ENCODE measurements at regions not wholly inside any gene's neighbourhood (a gene's known extent, or its start where the extent isn't known, plus 50 kb on each side); places are given as distances from the start of the nearest gene placed in this dataset.

- 78 to 80% methylated on average over 11 of the region's 11 CpGs for WGBS, 2 donors (ENCODE audit: low coverage in 1 of 2)
- Histone ChIP-seq H3K9me3 (no peaks in the 10 kb centered on the region), H3K4me1 (no peaks in the 10 kb centered on the region), H3K27ac (no peak overlapping the region), H3K4me3 (no peak overlapping the region), H3K27me3 (no peaks in the 10 kb centered on the region), H3K36me3 (no peaks in the 10 kb centered on the region)
- intact Hi-C loops (cut with DNase I; ENCODE audit: low total_unique reads) = no loop called here
- TF ChIP-seq, protein P1, sequence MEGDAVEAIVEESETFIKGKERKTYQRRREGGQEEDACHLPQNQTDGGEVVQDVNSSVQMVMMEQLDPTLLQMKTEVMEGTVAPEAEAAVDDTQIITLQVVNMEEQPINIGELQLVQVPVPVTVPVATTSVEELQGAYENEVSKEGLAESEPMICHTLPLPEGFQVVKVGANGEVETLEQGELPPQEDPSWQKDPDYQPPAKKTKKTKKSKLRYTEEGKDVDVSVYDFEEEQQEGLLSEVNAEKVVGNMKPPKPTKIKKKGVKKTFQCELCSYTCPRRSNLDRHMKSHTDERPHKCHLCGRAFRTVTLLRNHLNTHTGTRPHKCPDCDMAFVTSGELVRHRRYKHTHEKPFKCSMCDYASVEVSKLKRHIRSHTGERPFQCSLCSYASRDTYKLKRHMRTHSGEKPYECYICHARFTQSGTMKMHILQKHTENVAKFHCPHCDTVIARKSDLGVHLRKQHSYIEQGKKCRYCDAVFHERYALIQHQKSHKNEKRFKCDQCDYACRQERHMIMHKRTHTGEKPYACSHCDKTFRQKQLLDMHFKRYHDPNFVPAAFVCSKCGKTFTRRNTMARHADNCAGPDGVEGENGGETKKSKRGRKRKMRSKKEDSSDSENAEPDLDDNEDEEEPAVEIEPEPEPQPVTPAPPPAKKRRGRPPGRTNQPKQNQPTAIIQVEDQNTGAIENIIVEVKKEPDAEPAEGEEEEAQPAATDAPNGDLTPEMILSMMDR (IDR thresholded peaks at IDR 0.05) = no peak
- TF ChIP-seq EP300 (IDR thresholded peaks at IDR 0.05; ENCODE audit: low read depth) (no peak), POLR2A (IDR thresholded peaks at IDR 0.05) (no peak), POLR2AphosphoS5 (IDR thresholded peaks at IDR 0.05) (no peak)
- DNase-seq = no peak
- in situ Hi-C loops (cut with MboI; ENCODE audit: low pct_ligation_motif_present in 1 of 4, low pct_unique_long_range_greater_than_20kb in 1 of 4, low sequenced_read_pairs in 3 of 4) = no loop called here
Observed at GRCh38 chr6:16849280-16849987, 88.2 kb upstream of the ATXN1 start.

GRCh38 chr6:16846399-16846778, 85.1 kb upstream of the ATXN1 start:
- no peak overlapping the region for H3K27ac ChIP-seq
- in situ Hi-C loops (cut with MboI; ENCODE audit: low pct_ligation_motif_present in 1 of 4, low pct_unique_long_range_greater_than_20kb in 1 of 4, low sequenced_read_pairs in 3 of 4) (no loop called here), intact Hi-C loops (cut with DNase I; ENCODE audit: low total_unique reads) (no loop called here)
- DNase-seq = no peak
- H3K9me3 ChIP-seq = no peaks in the 10 kb centered on the region
- no peaks in the 10 kb centered on the region for H3K27me3 ChIP-seq
- H3K4me1 ChIP-seq = no peaks in the 10 kb centered on the region
- no peak overlapping the region for H3K4me3 ChIP-seq
- H3K36me3 ChIP-seq = no peaks in the 10 kb centered on the region
- 77 to 93% methylated on average over 2 of the region's 2 CpGs for WGBS, 2 donors (ENCODE audit: low coverage in 1 of 2)
- TF ChIP-seq, protein P1 (IDR thresholded peaks at IDR 0.05) = no peak
- no peak for TF ChIP-seq POLR2AphosphoS5 (IDR thresholded peaks at IDR 0.05)
- no peak for TF ChIP-seq POLR2A (IDR thresholded peaks at IDR 0.05)

GRCh38 chr6:16844183-16844582, 82.9 kb upstream of the ATXN1 start:
- Histone ChIP-seq H3K4me1 (no peaks in the 10 kb centered on the region), H3K27me3 (no peaks in the 10 kb centered on the region), H3K36me3 (no peaks in the 10 kb centered on the region), H3K27ac (no peak overlapping the region), H3K9me3 (no peaks in the 10 kb centered on the region), H3K4me3 (no peak overlapping the region)
- intact Hi-C loops (cut with DNase I; ENCODE audit: low total_unique reads) = no loop called here
- WGBS, 2 donors (ENCODE audit: low coverage in 1 of 2) = 87% methylated on average over 4 to 5 of the region's 5 CpGs
- no peak for DNase-seq
- in situ Hi-C loops (cut with MboI; ENCODE audit: low pct_ligation_motif_present in 1 of 4, low pct_unique_long_range_greater_than_20kb in 1 of 4, low sequenced_read_pairs in 3 of 4) = no loop called here
- TF ChIP-seq EP300 (IDR thresholded peaks at IDR 0.05; ENCODE audit: low read depth) = no peak
- TF ChIP-seq, protein P1 (IDR thresholded peaks at IDR 0.05) = no peak
- no peak for TF ChIP-seq POLR2A (IDR thresholded peaks at IDR 0.05)
- TF ChIP-seq POLR2AphosphoS5 (IDR thresholded peaks at IDR 0.05) = no peak

GRCh38 chr6:16842676-16843075, 81.4 kb upstream of the ATXN1 start:
- Histone ChIP-seq H3K27me3 (no peaks in the 10 kb centered on the region), H3K36me3 (no peaks in the 10 kb centered on the region), H3K27ac (no peak overlapping the region), H3K4me3 (no peak overlapping the region), H3K4me1 (no peaks in the 10 kb centered on the region), H3K9me3 (no peaks in the 10 kb centered on the region)
- intact Hi-C loops (cut with DNase I; ENCODE audit: low total_unique reads) = no loop called here
- no peak for TF ChIP-seq EP300 (IDR thresholded peaks at IDR 0.05; ENCODE audit: low read depth)
- TF ChIP-seq POLR2A (IDR thresholded peaks at IDR 0.05) = no peak
- TF ChIP-seq, protein P1 (IDR thresholded peaks at IDR 0.05) = no peak
- no peak for TF ChIP-seq POLR2AphosphoS5 (IDR thresholded peaks at IDR 0.05)
- no peak for DNase-seq
- WGBS, 2 donors (ENCODE audit: low coverage in 1 of 2) = 79 to 81% methylated on average over 4 of the region's 4 CpGs
- in situ Hi-C loops (cut with MboI; ENCODE audit: low pct_ligation_motif_present in 1 of 4, low pct_unique_long_range_greater_than_20kb in 1 of 4, low sequenced_read_pairs in 3 of 4) = no loop called here
